Gastroesophageal sphincter (tissue), 3 donors: ENCODE measurements at regions not wholly inside any gene's neighbourhood (a gene's known extent, or its start where the extent isn't known, plus 50 kb on each side); places are given as distances from the start of the nearest gene placed in this dataset.

Experiments used
- CTCF ChIP-seq, 4 experiments: fragments of 200-600 bp in 2 of 4; fragments of 450-650 bp in 2 of 4; sonication (generic) in 1 of 4; IDR thresholded peaks; one replicate each; pipeline ENCODE4 v1.5.1; 2017 to 2019; ENCODE audit warnings: antibody characterized with exemption in 4 of 4, mild to moderate bottlenecking in 2 of 4, moderate library complexity in 2 of 4
- POLR2A ChIP-seq, 2 donors: fragments of 450-650 bp; IDR thresholded peaks; one replicate each; pipeline ENCODE4 v1.6.1; 2017; ENCODE audit warnings: antibody characterized with exemption in 2 of 2, mild to moderate bottlenecking in 2 of 2, moderate library complexity in 1 of 2

GRCh38 chr13:77409412-77409811 is 82.5 kb upstream of the MYCBP2 start:
- TF ChIP-seq CTCF (IDR thresholded peaks at IDR 0.05) (no peak), POLR2A (IDR thresholded peaks at IDR 0.05) (no peak)
